ENCODE measurements at regions not wholly inside any gene's neighbourhood (a gene's known extent, or its start where the extent isn't known, plus 50 kb on each side); places are given as distances from the start of the nearest gene placed in this dataset.

DNA sequence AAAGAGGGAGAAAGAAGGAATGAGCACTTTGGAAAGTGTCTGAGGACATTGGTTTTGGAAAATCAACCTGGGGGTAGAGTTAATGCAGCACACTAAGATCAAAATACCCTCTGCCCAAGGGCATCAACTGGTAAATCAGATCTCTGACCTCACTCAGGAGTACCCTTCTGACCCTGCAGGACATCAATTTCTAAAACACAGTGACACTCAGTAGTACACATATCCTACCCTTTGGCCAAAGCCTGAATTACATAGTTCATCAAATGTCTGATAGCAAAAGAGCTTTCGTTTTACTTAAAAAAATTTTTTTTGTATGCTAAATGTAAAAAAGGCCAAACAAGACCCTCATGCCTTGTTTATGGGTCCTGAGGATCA, 118.4 kb upstream of the CTNNA2 start:
- no peak overlapping the region for H2BK15ac ChIP-seq (ENCODE audit: low read length)
- no peak overlapping the region for H2BK20ac ChIP-seq (ENCODE audit: low read length)
- H3K4me3 ChIP-seq (ENCODE audit: extremely low read depth in 1 of 4, insufficient read depth in 2 of 4, low read depth in 3 of 4, low read length in 4 of 4): no peak overlapping the region
- H3K14ac ChIP-seq (ENCODE audit: insufficient read length): no peak overlapping the region
- no peaks in the 10 kb centered on the region for H3K79me2 ChIP-seq (ENCODE audit: control insufficient read depth in 1 of 2, insufficient read depth in 2 of 2, low read length in 2 of 2)
- no peak overlapping the region for H3K23ac ChIP-seq (ENCODE audit: insufficient read length)
- no peak overlapping the region for H3K56ac ChIP-seq (replicated peaks; ENCODE audit: insufficient read length, low read depth, low read length)
- H2BK12ac ChIP-seq (ENCODE audit: low read depth, low read length): peak overlapping the region; percentile 4; the same call in 1 of the 2 replicates
- no peak overlapping the region for H4K5ac ChIP-seq (ENCODE audit: insufficient read length, low read depth, low read length)
- no peak for FAIRE-seq
- no peak for DNase-seq (ENCODE audit: low read depth in 1 of 2, low spot score in 2 of 2)
- ChIA-PET POLR2A (ENCODE audit: partially characterized antibody) (no interaction called here), CTCF (ENCODE audit: partially characterized antibody) (interaction anchor here (1.8 kb wide), 1 partner anchor 39 kb away, joined by 5 read pairs; no protein-coding TSS in a partner anchor)
- no peaks in the 10 kb centered on the region for H3K9me3 ChIP-seq (ENCODE audit: insufficient read depth in 2 of 2, low read depth in 1 of 2, low read length in 1 of 2)
- no peak overlapping the region; the same call in 1 of the 2 replicates for H3K18ac ChIP-seq (ENCODE audit: extremely low read depth, low read length)
- H2BK120ac ChIP-seq (replicated peaks; ENCODE audit: low read depth, low read length): no peak overlapping the region
- no peak overlapping the region for H2BK5ac ChIP-seq (ENCODE audit: low read depth, low read length)
- H4K20me1 ChIP-seq (replicated peaks in 1 of 2; ENCODE audit: control insufficient read depth in 1 of 2, insufficient read depth in 2 of 2, low read length in 2 of 2): no peaks in the 10 kb centered on the region
- no peak overlapping the region for H3K4ac ChIP-seq (replicated peaks; ENCODE audit: insufficient read length, low read depth, low read length)
- H3K79me1 ChIP-seq (ENCODE audit: low read depth, low read length): no peaks in the 10 kb centered on the region
- H3K4me2 ChIP-seq (ENCODE audit: insufficient read depth in 1 of 2, low read depth in 2 of 2, low read length in 2 of 2): 0 out of 4 replicates have a peak overlapping the region, but pooled peaks of 1 of the 2 experiments have one; percentile 28
- peak overlapping the region; percentile 82; the same call in 1 of the 2 replicates for H2AFZ ChIP-seq (ENCODE audit: low read length)
- no peak overlapping the region for H4K91ac ChIP-seq (replicated peaks; ENCODE audit: insufficient read length, low read length)
- H4K8ac ChIP-seq (ENCODE audit: extremely low read depth, insufficient read depth, low read length): no peak overlapping the region
- TF ChIP-seq TCF12 (IDR thresholded peaks at IDR 0.05; ENCODE audit: low read depth, low read length) (no peak), SIN3A (conservative IDR thresholded peaks at IDR 0.05 in 1 of 2, IDR thresholded peaks at IDR 0.05 in 1 of 2; ENCODE audit: low read depth in 1 of 2, low read length in 2 of 2) (no peak), RFX5 (IDR thresholded peaks at IDR 0.05; ENCODE audit: borderline replicate concordance, low read depth, low read length) (no peak), ATF2 (IDR thresholded peaks at IDR 0.05; ENCODE audit: low read length) (no peak), JUN (IDR thresholded peaks at IDR 0.05; ENCODE audit: low read depth, low read length) (no peak), SP4 (IDR thresholded peaks at IDR 0.05; ENCODE audit: low read length) (no peak)
- no peak overlapping the region for H3K9ac ChIP-seq (replicated peaks in 1 of 4; ENCODE audit: extremely low read depth in 1 of 4, low read depth in 3 of 4, low read length in 3 of 4)
- no peaks in the 10 kb centered on the region for H3K36me3 ChIP-seq (ENCODE audit: control insufficient read depth in 2 of 4, insufficient read depth in 4 of 4, low read length in 3 of 4)
- no peak overlapping the region for H3K27ac ChIP-seq (ENCODE audit: low read depth, low read length)
- peak overlapping the region; percentile 61; the same call in 1 of the 2 replicates for H2AK5ac ChIP-seq (ENCODE audit: low read depth, low read length)
- no peaks in the 10 kb centered on the region for H3K27me3 ChIP-seq (replicated peaks in 1 of 4; ENCODE audit: control insufficient read depth in 3 of 4, extremely low read depth in 1 of 4, insufficient read depth in 3 of 4, low read length in 3 of 4)
- 71% methylated on average over 1 of the region's 1 CpG; no CpG with 5 or more reads in 1 of the 2 experiments for WGBS, 2 experiments (ENCODE audit: extremely low coverage in 1 of 2, insufficient coverage in 1 of 2, insufficient read length in 1 of 2, insufficient replicate concordance in 2 of 2, low coverage in 1 of 2, low lambda C conversion rate in 2 of 2, missing lambda C conversion rate in 1 of 2)
- H3K4me1 ChIP-seq (replicated peaks in 1 of 4; ENCODE audit: control insufficient read depth in 3 of 4, insufficient read depth in 4 of 4, low read length in 3 of 4): peaks cover 0 to 7% (median 5%) of the 10 kb centered on the region in 4 experiments; a peak in 3 of 7 replicates
- H3K23me2 ChIP-seq (ENCODE audit: low read depth, low read length): no peaks in the 10 kb centered on the region

Measured in H1 (cell line).